Sigmoid colon (tissue), 4 donors: ENCODE measurements at regions not wholly inside any gene's neighbourhood (a gene's known extent, or its start where the extent isn't known, plus 50 kb on each side); places are given as distances from the start of the nearest gene placed in this dataset.

Experiments used
- CTCF ChIP-seq, 4 experiments: fragments of 450-650 bp in 3 of 4; fragments of 200-600 bp in 1 of 4; IDR thresholded peaks; one replicate each; pipeline ENCODE4 v1.5.1; 2016 to 2019; ENCODE audit warnings: antibody characterized with exemption in 4 of 4, mild to moderate bottlenecking in 3 of 4, moderate library complexity in 2 of 4
- EP300 ChIP-seq, 4 donors: sonication (generic); formaldehyde crosslinking; IDR thresholded peaks; one replicate each; pipeline ENCODE4 v1.6.1; 2017; ENCODE audit warnings: antibody characterized with exemption in 4 of 4
- POLR2A ChIP-seq, 2 donors: fragments of 450-650 bp; IDR thresholded peaks; one replicate each; pipeline ENCODE4 v1.6.1; 2016; ENCODE audit warnings: antibody characterized with exemption in 2 of 2, mild to moderate bottlenecking in 2 of 2, moderate library complexity in 2 of 2
- POLR2AphosphoS5 ChIP-seq, 4 donors: sonication (generic); formaldehyde crosslinking; IDR thresholded peaks; one replicate each; pipeline ENCODE4 v1.6.1; 2017; ENCODE audit warnings: antibody characterized with exemption in 4 of 4

DNA sequence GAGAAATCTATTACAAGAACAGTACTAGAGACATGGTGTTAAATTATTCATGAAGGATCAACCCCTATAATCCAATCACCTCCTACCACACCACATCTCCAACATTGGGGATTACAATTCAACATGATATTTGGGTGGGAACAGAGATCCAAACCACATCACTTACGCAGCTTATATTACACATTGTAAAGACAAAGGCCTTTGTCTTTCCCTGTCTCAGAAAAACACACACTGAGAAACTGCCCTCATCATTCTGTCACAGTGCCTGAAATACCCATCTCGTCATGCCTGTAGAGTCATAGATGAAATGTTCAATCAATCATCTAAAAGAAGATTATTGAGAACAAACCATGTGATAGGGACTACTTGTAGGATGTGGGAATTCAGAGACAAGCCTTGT, 558.8 kb upstream of the GRIA3 start:
- TF ChIP-seq CTCF (IDR thresholded peaks at IDR 0.05) (no peak), EP300 (IDR thresholded peaks at IDR 0.05) (no peak), POLR2AphosphoS5 (IDR thresholded peaks at IDR 0.05) (no peak), POLR2A (IDR thresholded peaks at IDR 0.05) (no peak)
